DND-41 (cell line): ENCODE measurements at regions not wholly inside any gene's neighbourhood (a gene's known extent, or its start where the extent isn't known, plus 50 kb on each side); places are given as distances from the start of the nearest gene placed in this dataset.
A peak's percentile ranks its signal among the peaks of the same experiment; 100 is the strongest.
"Not testable (repeated sequence)": the region's sequence is repeated elsewhere in the genome, so short reads cannot be mapped to it uniquely, and the experiment has no call there.

Experiments
- ATAC-seq: fragments of 200-7000 bp; cut with Tn5 transposase; 3 replicates; pipeline ENCODE4 v1.9.1; 2021; ENCODE audit warnings: low read depth; ENCODE audit not compliant: insufficient read depth
- DNase-seq: peaks from one replicate; pipeline ENCODE4 v3.0.0-alpha.2; 2020
- H2AFZ ChIP-seq: 2 replicates; pipeline ENCODE4 v1.6.0; 2012; ENCODE audit warnings: low read depth, low read length
- H3K27ac ChIP-seq: 2 replicates; pipeline ENCODE4 v1.5.1; 2012; ENCODE audit warnings: low read length, inconsistent platforms
- H3K27me3 ChIP-seq: fragments of 200-600 bp; sonication (generic); 2 replicates; pipeline ENCODE4 v1.6.0; 2012; ENCODE audit warnings: low read length, mild to moderate bottlenecking, inconsistent platforms; ENCODE audit not compliant: insufficient read depth, poor library complexity
- H3K36me3 ChIP-seq: 2 replicates; pipeline ENCODE4 v1.5.1; 2012; ENCODE audit warnings: low read length, inconsistent platforms; ENCODE audit not compliant: insufficient read depth
- H3K4me1 ChIP-seq: 2 replicates; pipeline ENCODE4 v1.5.1; 2012; ENCODE audit warnings: mild to moderate bottlenecking, low read length; ENCODE audit not compliant: insufficient read depth
- H3K4me2 ChIP-seq: 2 replicates; pipeline ENCODE4 v1.6.0; 2012; ENCODE audit warnings: mild to moderate bottlenecking, moderate library complexity, low read length, inconsistent platforms; ENCODE audit not compliant: insufficient read depth
- H3K4me3 ChIP-seq, 2 experiments: fragments of 200-600 bp in 1 of 2; shearing (Covaris generic) in 1 of 2; 2 replicates each; pipeline ENCODE4 v1.5.1; 2012 to 2016; ENCODE audit warnings: inconsistent platforms in 2 of 2, low read length in 2 of 2, mild to moderate bottlenecking in 2 of 2, low read depth in 1 of 2, moderate library complexity in 1 of 2
- H3K79me2 ChIP-seq: 2 replicates; pipeline ENCODE4 v1.6.0; 2012; ENCODE audit warnings: low read length, inconsistent platforms; ENCODE audit not compliant: insufficient read depth
- H3K9ac ChIP-seq: 2 replicates; pipeline ENCODE4 v1.6.0; 2012; ENCODE audit warnings: low read depth, mild to moderate bottlenecking, inconsistent platforms, low read length, moderate library complexity
- H3K9me3 ChIP-seq: 2 replicates; pipeline ENCODE4 v1.5.1; 2012; ENCODE audit warnings: low read length, moderate library complexity, mild to moderate bottlenecking, inconsistent platforms; ENCODE audit not compliant: insufficient read depth, severe bottlenecking
- H4K20me1 ChIP-seq: 2 replicates; pipeline ENCODE4 v1.6.0; 2012; ENCODE audit warnings: low read length; ENCODE audit not compliant: insufficient read depth
- CTCF ChIP-seq: IDR thresholded peaks from 2 replicates; pipeline ENCODE4 v1.5.1; 2012; ENCODE audit warnings: borderline replicate concordance, low read length, moderate library complexity, mild to moderate bottlenecking; ENCODE audit not compliant: poor library complexity, severe bottlenecking; ENCODE audit errors: extremely low read depth
- EZH2 ChIP-seq: IDR thresholded peaks from 3 replicates; pipeline ENCODE4 v1.6.1; 2012; ENCODE audit warnings: borderline replicate concordance, low read depth, mild to moderate bottlenecking, moderate library complexity, low read length, inconsistent platforms; ENCODE audit not compliant: severe bottlenecking

DNA sequence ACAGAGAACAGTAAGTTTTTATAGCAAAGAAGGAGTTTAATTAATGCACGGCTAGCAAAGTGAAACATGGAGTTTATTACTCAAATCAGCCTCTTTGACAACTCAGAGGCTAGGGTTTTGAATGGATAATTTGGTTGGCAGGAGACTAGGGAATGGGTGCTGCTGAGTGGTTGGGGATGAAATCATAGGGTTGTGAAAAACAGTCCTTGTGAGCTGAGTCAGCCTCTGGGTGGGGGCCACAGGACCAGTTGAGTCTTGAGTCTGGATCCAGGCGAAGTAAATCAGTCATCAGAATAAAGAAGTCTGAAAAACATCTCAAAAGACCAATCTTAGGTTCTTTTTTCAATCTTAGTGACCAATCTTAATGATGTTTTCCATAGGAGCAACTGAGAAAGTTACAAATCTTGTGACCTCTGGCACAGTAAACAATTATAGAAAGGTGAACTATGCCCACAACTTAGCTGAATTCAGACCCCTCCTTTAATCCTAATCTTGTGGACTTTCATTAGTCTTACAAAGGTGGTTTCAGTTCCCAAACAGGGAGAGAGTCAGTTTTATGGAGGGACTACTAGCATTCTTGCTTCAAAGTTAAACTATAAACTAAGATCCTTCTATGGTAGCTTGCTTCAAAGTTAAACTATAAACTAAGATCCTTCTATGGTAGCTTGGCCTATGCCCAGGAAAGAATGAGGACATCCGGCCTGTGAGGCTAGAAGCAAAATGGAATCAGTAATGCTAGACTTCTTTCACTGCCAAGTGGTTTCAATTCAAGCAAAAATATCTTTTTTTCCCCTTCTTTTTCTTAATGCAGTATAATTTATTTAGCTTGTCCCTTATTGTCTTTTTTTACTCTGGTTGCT lies 84.5 kb downstream of the AASDHPPT start:
- H2AFZ ChIP-seq: no peak overlapping the region
- H3K4me1 ChIP-seq: peaks cover 32% of the 10 kb centered on the region
- no peaks in the 10 kb centered on the region for H3K79me2 ChIP-seq
- no peaks in the 10 kb centered on the region for H3K36me3 ChIP-seq
- ATAC-seq (no peak), DNase-seq (no peak)
- H4K20me1 ChIP-seq: no peaks in the 10 kb centered on the region
- no peak overlapping the region for H3K4me3 ChIP-seq
- peaks cover 40% of the 10 kb centered on the region for H3K9me3 ChIP-seq
- TF ChIP-seq CTCF (no peak), EZH2 (no peak)
- H3K4me2 ChIP-seq: no peak overlapping the region
- no peaks in the 10 kb centered on the region for H3K27me3 ChIP-seq
- H3K27ac ChIP-seq: 0 out of 2 replicates have a peak overlapping the region, but pooled peaks have one; percentile 9
- no peak overlapping the region for H3K9ac ChIP-seq

GRCh38 chr11:106167085-106167484 lies 89.6 kb downstream of the AASDHPPT start:
- Histone ChIP-seq H3K9me3 (peaks cover 29% of the 10 kb centered on the region), H3K79me2 (no peaks in the 10 kb centered on the region), H3K4me1 (peaks cover 19% of the 10 kb centered on the region), H2AFZ (no peak overlapping the region), H4K20me1 (no peaks in the 10 kb centered on the region), H3K4me2 (no peak overlapping the region), H3K9ac (no peak overlapping the region), H3K27ac (no peak overlapping the region), H3K36me3 (no peaks in the 10 kb centered on the region), H3K27me3 (no peaks in the 10 kb centered on the region), H3K4me3 (no peak overlapping the region)
- DNase-seq (no peak), ATAC-seq (no peak)
- TF ChIP-seq EZH2 (no peak), CTCF (no peak)

GRCh38 chr11:106172386-106172991 lies 95.0 kb downstream of the AASDHPPT start:
- no peak overlapping the region for H2AFZ ChIP-seq
- H3K27ac ChIP-seq: no peak overlapping the region
- H3K9ac ChIP-seq: no peak overlapping the region

DNA sequence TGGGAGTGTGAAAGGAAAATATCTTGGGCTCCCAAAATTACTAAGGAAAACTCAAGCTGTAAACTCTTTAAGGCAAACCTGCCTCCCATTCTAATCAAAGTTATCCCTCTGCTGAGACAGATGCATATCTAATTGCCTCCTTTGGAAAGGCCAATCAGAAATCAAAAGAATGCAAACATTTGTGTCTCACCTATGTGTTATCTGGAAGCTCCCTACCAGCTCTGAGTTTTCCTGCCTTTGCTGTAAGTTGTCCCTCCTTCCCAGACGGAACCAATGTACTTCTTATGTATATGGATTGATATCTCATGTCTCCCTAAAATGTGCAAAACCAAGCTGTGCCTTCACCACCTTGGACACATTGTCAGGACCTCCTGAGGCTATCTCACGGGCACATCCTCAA lies 95.8 kb downstream of the AASDHPPT start:
- Histone ChIP-seq H3K4me2 (no peak overlapping the region), H3K9me3 (peaks cover 2% of the 10 kb centered on the region), H3K27me3 (no peaks in the 10 kb centered on the region), H3K36me3 (no peaks in the 10 kb centered on the region), H3K27ac (no peak overlapping the region), H4K20me1 (no peaks in the 10 kb centered on the region), H3K79me2 (no peaks in the 10 kb centered on the region), H2AFZ (no peak overlapping the region), H3K4me1 (no peaks in the 10 kb centered on the region), H3K9ac (no peak overlapping the region), H3K4me3 (no peak overlapping the region)
- DNase-seq: no peak
- TF ChIP-seq EZH2 (no peak), CTCF (no peak)
- ATAC-seq: no peak

More at GRCh38 chr11:106172386-106172991, 95.0 kb downstream of the AASDHPPT start:
- Histone ChIP-seq H3K4me1 (no peaks in the 10 kb centered on the region), H3K36me3 (no peaks in the 10 kb centered on the region), H3K4me3 (no peak overlapping the region), H3K27me3 (no peaks in the 10 kb centered on the region), H3K4me2 (no peak overlapping the region), H3K79me2 (no peaks in the 10 kb centered on the region), H3K9me3 (peaks cover 7% of the 10 kb centered on the region), H4K20me1 (no peaks in the 10 kb centered on the region)
- no peak for DNase-seq
- ATAC-seq: no peak
- TF ChIP-seq EZH2: no peak

GRCh38 chr11:106174003-106174402 lies 96.5 kb downstream of the AASDHPPT start:
- not testable (repeated sequence) for H3K4me3 ChIP-seq, H3K27me3 ChIP-seq, H3K9ac ChIP-seq, H3K27ac ChIP-seq, H3K79me2 ChIP-seq, H2AFZ ChIP-seq, H3K4me1 ChIP-seq, H3K4me2 ChIP-seq, H3K36me3 ChIP-seq, H4K20me1 ChIP-seq, H3K9me3 ChIP-seq, ATAC-seq, DNase-seq
